OCI-LY3 (cell line): ENCODE measurements at regions not wholly inside any gene's neighbourhood (a gene's known extent, or its start where the extent isn't known, plus 50 kb on each side); places are given as distances from the start of the nearest gene placed in this dataset.

Experiments used
- EZH2phosphoT487 ChIP-seq: fragments of 200-600 bp; shearing (Covaris generic); IDR thresholded peaks from 2 replicates; pipeline ENCODE4 v1.6.1; 2018; ENCODE audit warnings: antibody characterized with exemption, mixed run types, low read depth
- TF ChIP-seq, protein P1 (sequence below): fragments of 200-600, 300-600 bp; sonication (generic); IDR thresholded peaks from 2 replicates; pipeline ENCODE4 v1.5.1; 2014; ENCODE audit warnings: antibody characterized with exemption, low read length, low read depth

GRCh38 chr15:81500081-81500480 is 126.1 kb upstream of the TMC3 start:
- TF ChIP-seq, protein P1, sequence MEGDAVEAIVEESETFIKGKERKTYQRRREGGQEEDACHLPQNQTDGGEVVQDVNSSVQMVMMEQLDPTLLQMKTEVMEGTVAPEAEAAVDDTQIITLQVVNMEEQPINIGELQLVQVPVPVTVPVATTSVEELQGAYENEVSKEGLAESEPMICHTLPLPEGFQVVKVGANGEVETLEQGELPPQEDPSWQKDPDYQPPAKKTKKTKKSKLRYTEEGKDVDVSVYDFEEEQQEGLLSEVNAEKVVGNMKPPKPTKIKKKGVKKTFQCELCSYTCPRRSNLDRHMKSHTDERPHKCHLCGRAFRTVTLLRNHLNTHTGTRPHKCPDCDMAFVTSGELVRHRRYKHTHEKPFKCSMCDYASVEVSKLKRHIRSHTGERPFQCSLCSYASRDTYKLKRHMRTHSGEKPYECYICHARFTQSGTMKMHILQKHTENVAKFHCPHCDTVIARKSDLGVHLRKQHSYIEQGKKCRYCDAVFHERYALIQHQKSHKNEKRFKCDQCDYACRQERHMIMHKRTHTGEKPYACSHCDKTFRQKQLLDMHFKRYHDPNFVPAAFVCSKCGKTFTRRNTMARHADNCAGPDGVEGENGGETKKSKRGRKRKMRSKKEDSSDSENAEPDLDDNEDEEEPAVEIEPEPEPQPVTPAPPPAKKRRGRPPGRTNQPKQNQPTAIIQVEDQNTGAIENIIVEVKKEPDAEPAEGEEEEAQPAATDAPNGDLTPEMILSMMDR, result no peak
- TF ChIP-seq EZH2phosphoT487, result no peak
